ENCODE measurements at regions not wholly inside any gene's neighbourhood (a gene's known extent, or its start where the extent isn't known, plus 50 kb on each side); places are given as distances from the start of the nearest gene placed in this dataset.

GRCh38 chr14:27079716-27080115 lies 481.9 kb upstream of the NOVA1 start:
- Histone ChIP-seq H4K91ac (ENCODE audit: insufficient read depth, low read depth, low read length) (no peak overlapping the region), H2BK15ac (ENCODE audit: low read depth, low read length) (no peak overlapping the region), H2BK20ac (ENCODE audit: low read depth, low read length) (no peak overlapping the region), H3K9ac (ENCODE audit: low read depth, low read length) (no peak overlapping the region), H4K8ac (ENCODE audit: low read depth in 2 of 2, low read length in 2 of 2) (no peak overlapping the region), H3K56ac (ENCODE audit: extremely low read depth, insufficient read depth, low read length) (no peak overlapping the region), H3K9me3 (ENCODE audit: control insufficient read depth, insufficient read depth, low read length) (no peaks in the 10 kb centered on the region), H4K5ac (ENCODE audit: low read depth, low read length) (no peak overlapping the region), H3K9me1 (ENCODE audit: insufficient read depth, low read length) (no peaks in the 10 kb centered on the region), H2AK5ac (ENCODE audit: low read depth, low read length) (no peak overlapping the region), H3K14ac (replicated peaks; ENCODE audit: low read depth, low read length) (no peak overlapping the region), H3K27me3 (ENCODE audit: control insufficient read depth, insufficient read depth, low read length) (no peaks in the 10 kb centered on the region), H2AK9ac (replicated peaks; ENCODE audit: low read depth, low read length, poor library complexity) (no peak overlapping the region), H2BK5ac (ENCODE audit: low read depth, low read length, poor library complexity, severe bottlenecking) (no peak overlapping the region), H3K18ac (ENCODE audit: low read depth, low read length) (no peak overlapping the region), H3K27ac (ENCODE audit: insufficient read depth, low read length) (no peak overlapping the region), H3K4me1 (ENCODE audit: control insufficient read depth, insufficient read depth, low read length) (no peaks in the 10 kb centered on the region), H2BK120ac (ENCODE audit: low read depth, low read length) (no peak overlapping the region), H3K23ac (ENCODE audit: low read depth, low read length) (no peak overlapping the region), H3K4me3 (ENCODE audit: insufficient read depth, low read depth, low read length) (no peak overlapping the region), H3K36me3 (ENCODE audit: control insufficient read depth, insufficient read depth, low read length) (no peaks in the 10 kb centered on the region), H3K4me2 (ENCODE audit: low read depth, low read length) (no peak overlapping the region), H3K79me1 (ENCODE audit: low read depth in 1 of 2, low read length in 2 of 2) (no peaks in the 10 kb centered on the region), H4K20me1 (ENCODE audit: insufficient read depth, low read length) (no peaks in the 10 kb centered on the region), H3K4ac (ENCODE audit: low read depth, low read length) (no peak overlapping the region), H2AFZ (replicated peaks; ENCODE audit: low read length, poor library complexity) (no peak overlapping the region)
- intact Hi-C loops (cut with micrococcal nuclease) (no loop called here), dilution Hi-C loops (cut with HindIII; ENCODE audit: low sequenced_read_pairs, unreplicated experiment) (no loop called here), in situ Hi-C loops (cut with MboI; ENCODE audit: low sequenced_read_pairs) (no loop called here)
- TF ChIP-seq MXI1 (IDR thresholded peaks at IDR 0.05; ENCODE audit: borderline replicate concordance, low read depth, low read length): no peak
- TF ChIP-seq USF2 (IDR thresholded peaks at IDR 0.05; ENCODE audit: low read depth, low read length): no peak
- TF ChIP-seq NFE2L2 (IDR thresholded peaks at IDR 0.05; ENCODE audit: low read depth, low read length): no peak
- no peak for TF ChIP-seq ELK1 (IDR thresholded peaks at IDR 0.05; ENCODE audit: borderline replicate concordance, low read depth, low read length)
- no peak for TF ChIP-seq CEBPB (IDR thresholded peaks at IDR 0.05; ENCODE audit: low read depth, low read length)
- TF ChIP-seq CTCF (conservative IDR thresholded peaks at IDR 0.05; ENCODE audit: low read depth, low read length): no peak
- no peak for TF ChIP-seq MAZ (IDR thresholded peaks at IDR 0.05; ENCODE audit: borderline replicate concordance, low read depth, low read length)
- no peak for TF ChIP-seq SMC3 (IDR thresholded peaks at IDR 0.05; ENCODE audit: low read depth, low read length)
- no peak for TF ChIP-seq FOS (IDR thresholded peaks at IDR 0.05; ENCODE audit: low read depth, low read length)
- TF ChIP-seq RAD21 (IDR thresholded peaks at IDR 0.05; ENCODE audit: low read length): no peak
- TF ChIP-seq RCOR1 (IDR thresholded peaks at IDR 0.05; ENCODE audit: insufficient replicate concordance, low read length): no peak
- no peak for TF ChIP-seq CHD1 (IDR thresholded peaks at IDR 0.05; ENCODE audit: low read depth, low read length)
- TF ChIP-seq RFX5 (IDR thresholded peaks at IDR 0.05; ENCODE audit: low read depth, low read length): no peak
- DNase-seq (no peak), ATAC-seq (ENCODE audit: low read depth) (no peak)
- no CpG with 5 or more reads among the region's 1 CpG for WGBS, 2 experiments (ENCODE audit: extremely low coverage in 2 of 2, insufficient read length in 1 of 2)
- POLR2A ChIA-PET (ENCODE audit: unreplicated experiment): no interaction called here
- BruUV-seq (replicated peaks): no TSS peak
- CTCF ChIA-PET: no interaction called here

Measured in IMR-90 (cell line).